ENCODE measurements at regions not wholly inside any gene's neighbourhood (a gene's known extent, or its start where the extent isn't known, plus 50 kb on each side); places are given as distances from the start of the nearest gene placed in this dataset.

- no peak for DNase-seq (ENCODE audit: low spot score in 2 of 2)
- no peaks in the 10 kb centered on the region for H3K4me1 ChIP-seq
- no peaks in the 10 kb centered on the region for H3K27me3 ChIP-seq (ENCODE audit: low read depth)
- H3K36me3 ChIP-seq (replicated peaks) = no peaks in the 10 kb centered on the region
- no peaks in the 10 kb centered on the region for H3K9me3 ChIP-seq
- H3K4me3 ChIP-seq = no peak overlapping the region
- in situ Hi-C loops (cut with MboI; ENCODE audit: low sequenced_read_pairs) = loop anchor here (10.0 to 25.0 kb wide), 2 partner anchors 515 to 922 kb away; no protein-coding TSS in a partner anchor
Measured at GRCh38 chr10:123559823-123560092, 106.4 kb upstream of the GPR26 start.

GRCh38 chr10:123560301-123561140 lies 105.6 kb upstream of the GPR26 start:
- Histone ChIP-seq H3K4me1 (no peaks in the 10 kb centered on the region), H3K4me3 (no peak overlapping the region), H3K36me3 (replicated peaks) (no peaks in the 10 kb centered on the region), H3K9me3 (no peaks in the 10 kb centered on the region), H3K27me3 (ENCODE audit: low read depth) (no peaks in the 10 kb centered on the region)
- in situ Hi-C loops (cut with MboI; ENCODE audit: low sequenced_read_pairs) = loop anchor here (25.0 kb wide), 1 partner anchor 923 kb away; no protein-coding TSS in a partner anchor
- no peak for DNase-seq (ENCODE audit: low spot score in 2 of 2)

- no peak overlapping the region for H3K4me3 ChIP-seq
- no peaks in the 10 kb centered on the region for H3K9me3 ChIP-seq
- no peak for DNase-seq (ENCODE audit: low spot score in 2 of 2)
- H3K4me1 ChIP-seq = no peaks in the 10 kb centered on the region
- no peaks in the 10 kb centered on the region for H3K27me3 ChIP-seq (ENCODE audit: low read depth)
- in situ Hi-C loops (cut with MboI; ENCODE audit: low sequenced_read_pairs) = loop anchor here (25.0 kb wide), 1 partner anchor 924 kb away; no protein-coding TSS in a partner anchor
- H3K36me3 ChIP-seq (replicated peaks) = no peaks in the 10 kb centered on the region
Measured at GRCh38 chr10:123561141-123561440, 105.1 kb upstream of the GPR26 start.

GRCh38 chr10:123562387-123562786 lies 103.8 kb upstream of the GPR26 start:
- DNase-seq (ENCODE audit: low spot score in 2 of 2) = no peak
- H3K9me3 ChIP-seq = no peaks in the 10 kb centered on the region
- no peaks in the 10 kb centered on the region for H3K36me3 ChIP-seq (replicated peaks)
- no peaks in the 10 kb centered on the region for H3K4me1 ChIP-seq
- in situ Hi-C loops (cut with MboI; ENCODE audit: low sequenced_read_pairs) = loop anchor here (25.0 kb wide), 1 partner anchor 925 kb away; no protein-coding TSS in a partner anchor
- no peak overlapping the region for H3K4me3 ChIP-seq
- no peaks in the 10 kb centered on the region for H3K27me3 ChIP-seq (ENCODE audit: low read depth)

- H3K4me1 ChIP-seq = no peaks in the 10 kb centered on the region
- H3K27me3 ChIP-seq (ENCODE audit: low read depth) = peaks cover 3% of the 10 kb centered on the region; the same call in 1 of the 2 replicates
- H3K9me3 ChIP-seq = no peaks in the 10 kb centered on the region
- DNase-seq (ENCODE audit: low spot score in 2 of 2) = no peak
- no peak overlapping the region for H3K4me3 ChIP-seq
- no peaks in the 10 kb centered on the region for H3K36me3 ChIP-seq (replicated peaks)
- in situ Hi-C loops (cut with MboI; ENCODE audit: low sequenced_read_pairs) = loop anchor here (25.0 kb wide), 1 partner anchor 926 kb away; no protein-coding TSS in a partner anchor
Measured at GRCh38 chr10:123562811-123563580, 103.2 kb upstream of the GPR26 start.

- Histone ChIP-seq H3K36me3 (replicated peaks) (no peaks in the 10 kb centered on the region), H3K9me3 (no peaks in the 10 kb centered on the region), H3K4me1 (no peaks in the 10 kb centered on the region), H3K4me3 (no peak overlapping the region), H3K27me3 (ENCODE audit: low read depth) (peaks cover 3% of the 10 kb centered on the region; the same call in 1 of the 2 replicates)
- DNase-seq (ENCODE audit: low spot score in 2 of 2) = no peak
- in situ Hi-C loops (cut with MboI; ENCODE audit: low sequenced_read_pairs) = loop anchor here (25.0 kb wide), 1 partner anchor 926 kb away; no protein-coding TSS in a partner anchor
Measured at GRCh38 chr10:123563581-123563855, 102.6 kb upstream of the GPR26 start.

- Histone ChIP-seq H3K4me3 (no peak overlapping the region), H3K9me3 (no peaks in the 10 kb centered on the region), H3K36me3 (replicated peaks) (no peaks in the 10 kb centered on the region), H3K27me3 (ENCODE audit: low read depth) (peaks cover 3% of the 10 kb centered on the region; the same call in 1 of the 2 replicates), H3K4me1 (no peaks in the 10 kb centered on the region)
- DNase-seq (ENCODE audit: low spot score in 2 of 2) = no peak
- in situ Hi-C loops (cut with MboI; ENCODE audit: low sequenced_read_pairs) = loop anchor here (25.0 kb wide), 1 partner anchor 927 kb away; no protein-coding TSS in a partner anchor
Measured at GRCh38 chr10:123563994-123564393, 102.2 kb upstream of the GPR26 start.

GRCh38 chr10:123564631-123565030 lies 101.5 kb upstream of the GPR26 start:
- DNase-seq (ENCODE audit: low spot score in 2 of 2) = no peak
- no peak overlapping the region for H3K4me3 ChIP-seq
- H3K27me3 ChIP-seq (ENCODE audit: low read depth) = peaks cover 3% of the 10 kb centered on the region; the same call in 1 of the 2 replicates
- no peaks in the 10 kb centered on the region for H3K36me3 ChIP-seq (replicated peaks)
- no peaks in the 10 kb centered on the region for H3K4me1 ChIP-seq
- in situ Hi-C loops (cut with MboI; ENCODE audit: low sequenced_read_pairs) = loop anchor here (25.0 kb wide), 1 partner anchor 927 kb away; no protein-coding TSS in a partner anchor
- no peaks in the 10 kb centered on the region for H3K9me3 ChIP-seq

GRCh38 chr10:123565691-123566660 lies 100.2 kb upstream of the GPR26 start:
- no peak overlapping the region for H3K4me3 ChIP-seq
- no peaks in the 10 kb centered on the region for H3K9me3 ChIP-seq
- no peaks in the 10 kb centered on the region for H3K36me3 ChIP-seq (replicated peaks)
- H3K4me1 ChIP-seq = no peaks in the 10 kb centered on the region
- H3K27me3 ChIP-seq (ENCODE audit: low read depth) = peaks cover 3% of the 10 kb centered on the region; the same call in 1 of the 2 replicates
- DNase-seq (ENCODE audit: low spot score in 2 of 2) = no peak
- in situ Hi-C loops (cut with MboI; ENCODE audit: low sequenced_read_pairs) = loop anchor here (25.0 kb wide), 1 partner anchor 929 kb away; no protein-coding TSS in a partner anchor

GRCh38 chr10:123567984-123568739 lies 98.0 kb upstream of the GPR26 start:
- Histone ChIP-seq H3K4me1 (no peaks in the 10 kb centered on the region), H3K9me3 (no peaks in the 10 kb centered on the region), H3K4me3 (no peak overlapping the region), H3K36me3 (replicated peaks) (no peaks in the 10 kb centered on the region), H3K27me3 (ENCODE audit: low read depth) (peaks cover 3% of the 10 kb centered on the region; the same call in 1 of the 2 replicates)
- in situ Hi-C loops (cut with MboI; ENCODE audit: low sequenced_read_pairs) = loop anchor here (25.0 kb wide), 1 partner anchor 931 kb away; no protein-coding TSS in a partner anchor
- DNase-seq (ENCODE audit: low spot score in 2 of 2) = no peak

GRCh38 chr10:123568751-123569150 lies 97.4 kb upstream of the GPR26 start:
- Histone ChIP-seq H3K4me3 (no peak overlapping the region), H3K27me3 (ENCODE audit: low read depth) (peaks cover 3% of the 10 kb centered on the region; the same call in 1 of the 2 replicates), H3K9me3 (no peaks in the 10 kb centered on the region), H3K36me3 (replicated peaks) (no peaks in the 10 kb centered on the region), H3K4me1 (no peaks in the 10 kb centered on the region)
- in situ Hi-C loops (cut with MboI; ENCODE audit: low sequenced_read_pairs) = loop anchor here (25.0 kb wide), 1 partner anchor 931 kb away; no protein-coding TSS in a partner anchor
- no peak for DNase-seq (ENCODE audit: low spot score in 2 of 2)

- DNase-seq (ENCODE audit: low spot score in 2 of 2) = no peak
Measured at GRCh38 chr10:123569436-123570035, 96.6 kb upstream of the GPR26 start.

More at GRCh38 chr10:123569436-123570035, 96.6 kb upstream of the GPR26 start:
- H3K4me3 ChIP-seq = no peak overlapping the region
- H3K36me3 ChIP-seq (replicated peaks) = no peaks in the 10 kb centered on the region
- in situ Hi-C loops (cut with MboI; ENCODE audit: low sequenced_read_pairs) = loop anchor here (25.0 kb wide), 1 partner anchor 932 kb away; no protein-coding TSS in a partner anchor
- H3K9me3 ChIP-seq = no peaks in the 10 kb centered on the region
- no peaks in the 10 kb centered on the region for H3K4me1 ChIP-seq
- peaks cover 3% of the 10 kb centered on the region; the same call in 1 of the 2 replicates for H3K27me3 ChIP-seq (ENCODE audit: low read depth)
